ENCODE measurements at regions not wholly inside any gene's neighbourhood (a gene's known extent, or its start where the extent isn't known, plus 50 kb on each side); places are given as distances from the start of the nearest gene placed in this dataset.

- H3K4me1 Mint-ChIP-seq (ENCODE audit: insufficient read depth, unreplicated experiment) = no peaks in the 10 kb centered on the region
- no peak overlapping the region for H3K27ac Mint-ChIP-seq (ENCODE audit: low read depth, unreplicated experiment)
- DNase-seq (ENCODE audit: unreplicated experiment) = no peak
- H3K4me3 Mint-ChIP-seq (ENCODE audit: unreplicated experiment) = no peak overlapping the region
- TF ChIP-seq CTCF (IDR thresholded peaks at IDR 0.05; ENCODE audit: unreplicated experiment) = no peak
- BruUV-seq (replicated peaks) = no TSS peak
- ChIA-PET POLR2A (no interaction called here), CTCF (no interaction called here)
- H3K9me3 Mint-ChIP-seq (ENCODE audit: unreplicated experiment) = no peaks in the 10 kb centered on the region
- no peaks in the 10 kb centered on the region for H3K36me3 Mint-ChIP-seq (ENCODE audit: insufficient read depth, unreplicated experiment)
- intact Hi-C loops (cut with micrococcal nuclease) = no loop called here
- H3K27me3 Mint-ChIP-seq (ENCODE audit: insufficient read depth, unreplicated experiment) = peaks cover 51% of the 10 kb centered on the region
These were observed 187.3 kb downstream of the DIRAS2 start for GRCh38 chr9:90455316-90455715.

- intact Hi-C loops (cut with micrococcal nuclease) = no loop called here
- H3K27ac Mint-ChIP-seq (ENCODE audit: low read depth, unreplicated experiment) = no peak overlapping the region
- H3K4me3 Mint-ChIP-seq (ENCODE audit: unreplicated experiment) = no peak overlapping the region
- peaks cover 51% of the 10 kb centered on the region for H3K27me3 Mint-ChIP-seq (ENCODE audit: insufficient read depth, unreplicated experiment)
- ChIA-PET POLR2A (no interaction called here), CTCF (no interaction called here)
- H3K4me1 Mint-ChIP-seq (ENCODE audit: insufficient read depth, unreplicated experiment) = no peaks in the 10 kb centered on the region
- BruUV-seq (replicated peaks) = no TSS peak
- DNase-seq (ENCODE audit: unreplicated experiment) = no peak
- H3K36me3 Mint-ChIP-seq (ENCODE audit: insufficient read depth, unreplicated experiment) = no peaks in the 10 kb centered on the region
- no peak for TF ChIP-seq CTCF (IDR thresholded peaks at IDR 0.05; ENCODE audit: unreplicated experiment)
- H3K9me3 Mint-ChIP-seq (ENCODE audit: unreplicated experiment) = no peaks in the 10 kb centered on the region
These were observed 185.0 kb downstream of the DIRAS2 start for GRCh38 chr9:90457386-90458190.

GRCh38 chr9:90458485-90458884, 184.1 kb downstream of the DIRAS2 start:
- no TSS peak for BruUV-seq (replicated peaks)
- Mint-ChIP-seq H3K27me3 (ENCODE audit: insufficient read depth, unreplicated experiment) (peaks cover 45% of the 10 kb centered on the region), H3K4me1 (ENCODE audit: insufficient read depth, unreplicated experiment) (no peaks in the 10 kb centered on the region), H3K4me3 (ENCODE audit: unreplicated experiment) (no peak overlapping the region), H3K9me3 (ENCODE audit: unreplicated experiment) (no peaks in the 10 kb centered on the region), H3K36me3 (ENCODE audit: insufficient read depth, unreplicated experiment) (no peaks in the 10 kb centered on the region), H3K27ac (ENCODE audit: low read depth, unreplicated experiment) (no peak overlapping the region)
- DNase-seq (ENCODE audit: unreplicated experiment) = peak; percentile 4
- TF ChIP-seq CTCF (IDR thresholded peaks at IDR 0.05; ENCODE audit: unreplicated experiment) = no peak
- intact Hi-C loops (cut with micrococcal nuclease) = no loop called here
- ChIA-PET POLR2A (no interaction called here), CTCF (no interaction called here)

- H3K4me1 Mint-ChIP-seq (ENCODE audit: insufficient read depth, unreplicated experiment) = no peaks in the 10 kb centered on the region
- peaks cover 40% of the 10 kb centered on the region for H3K27me3 Mint-ChIP-seq (ENCODE audit: insufficient read depth, unreplicated experiment)
- H3K4me3 Mint-ChIP-seq (ENCODE audit: unreplicated experiment) = no peak overlapping the region
- CTCF ChIA-PET = no interaction called here
- no peaks in the 10 kb centered on the region for H3K36me3 Mint-ChIP-seq (ENCODE audit: insufficient read depth, unreplicated experiment)
- no peak for TF ChIP-seq CTCF (IDR thresholded peaks at IDR 0.05; ENCODE audit: unreplicated experiment)
- no peak overlapping the region for H3K27ac Mint-ChIP-seq (ENCODE audit: low read depth, unreplicated experiment)
- no peaks in the 10 kb centered on the region for H3K9me3 Mint-ChIP-seq (ENCODE audit: unreplicated experiment)
- intact Hi-C loops (cut with micrococcal nuclease) = no loop called here
- POLR2A ChIA-PET = interaction anchor here (0.6 kb wide), 1 partner anchor 99 kb away, joined by 3 read pairs; no protein-coding TSS in a partner anchor
- no peak for DNase-seq (ENCODE audit: unreplicated experiment)
- no TSS peak for BruUV-seq (replicated peaks)
These were observed 183.3 kb downstream of the DIRAS2 start for GRCh38 chr9:90459321-90459720.

All from MCF 10A (cell line).